Fibroblast of pulmonary artery (primary cell): ENCODE measurements at regions not wholly inside any gene's neighbourhood (a gene's known extent, or its start where the extent isn't known, plus 50 kb on each side); places are given as distances from the start of the nearest gene placed in this dataset.
"Not testable (repeated sequence)": the region's sequence is repeated elsewhere in the genome, so short reads cannot be mapped to it uniquely, and the experiment has no call there.

Experiments used
- DNase-seq: peaks from one replicate; pipeline ENCODE4 v3.0.0-alpha.2; 2010; ENCODE audit warnings: low read depth
- H3K4me3 ChIP-seq: replicated peaks from 2 replicates; pipeline ENCODE4 v1.5.1; 2011; ENCODE audit warnings: low read depth, mild to moderate bottlenecking, control low read depth, low read length, moderate library complexity
- CTCF ChIP-seq: IDR thresholded peaks from 2 replicates; pipeline ENCODE4 v1.5.1; 2011; ENCODE audit warnings: mild to moderate bottlenecking, control low read depth, low read length, inconsistent platforms; ENCODE audit errors: missing control alignments

- TF ChIP-seq CTCF, result no peak
- no peak overlapping the region for H3K4me3 ChIP-seq
- DNase-seq, result no peak
Measured at GRCh38 chr10:2584385-2584784, 483.0 kb upstream of the PFKP start.

GRCh38 chr10:2576892-2577291 is 490.5 kb upstream of the PFKP start:
- no peak for DNase-seq
- H3K4me3 ChIP-seq, result no peak overlapping the region
- no peak for TF ChIP-seq CTCF

- TF ChIP-seq CTCF, result no peak
- no peak overlapping the region for H3K4me3 ChIP-seq
Measured at GRCh38 chr10:2575460-2575859, 491.9 kb upstream of the PFKP start.

GRCh38 chr10:2572611-2573010 is 494.7 kb upstream of the PFKP start:
- no peak for DNase-seq
- no peak for TF ChIP-seq CTCF
- H3K4me3 ChIP-seq, result no peak overlapping the region

More at GRCh38 chr10:2575460-2575859, 491.9 kb upstream of the PFKP start:
- DNase-seq, result no peak

GRCh38 chr10:2556883-2557282 is 510.5 kb upstream of the PFKP start:
- no peak overlapping the region for H3K4me3 ChIP-seq
- no peak for TF ChIP-seq CTCF
- DNase-seq, result no peak

- no peak for DNase-seq
- H3K4me3 ChIP-seq, result no peak overlapping the region
- no peak for TF ChIP-seq CTCF
Measured at GRCh38 chr10:2548071-2548470, 519.3 kb upstream of the PFKP start.

- TF ChIP-seq CTCF, result no peak
- H3K4me3 ChIP-seq, result no peak overlapping the region
- DNase-seq, result no peak
Measured at GRCh38 chr10:2547606-2548005, 519.7 kb upstream of the PFKP start.

GRCh38 chr10:2546894-2547293 is 520.5 kb upstream of the PFKP start:
- not testable (repeated sequence) for DNase-seq, H3K4me3 ChIP-seq
